ENCODE measurements at regions not wholly inside any gene's neighbourhood (a gene's known extent, or its start where the extent isn't known, plus 50 kb on each side); places are given as distances from the start of the nearest gene placed in this dataset.

- no peak overlapping the region for H3K4me3 ChIP-seq (ENCODE audit: low read depth, low read length)
Observed at GRCh38 chr16:73848993-73849392, 447.6 kb upstream of the PSMD7 start.

- H3K4me3 ChIP-seq (ENCODE audit: low read depth, low read length) = no peak overlapping the region
Observed at GRCh38 chr16:73847090-73847489, 449.5 kb upstream of the PSMD7 start.

GRCh38 chr16:73846356-73846755, 450.3 kb upstream of the PSMD7 start:
- H3K4me3 ChIP-seq (ENCODE audit: low read depth, low read length) = no peak overlapping the region

GRCh38 chr16:73846007-73846330, 450.6 kb upstream of the PSMD7 start:
- H3K4me3 ChIP-seq (ENCODE audit: low read depth, low read length) = no peak overlapping the region

GRCh38 chr16:73845238-73846006, 451.2 kb upstream of the PSMD7 start:
- H3K4me3 ChIP-seq (ENCODE audit: low read depth, low read length) = no peak overlapping the region

- H3K4me3 ChIP-seq (ENCODE audit: low read depth, low read length) = no peak overlapping the region
Observed at GRCh38 chr16:73840728-73841127, 455.9 kb upstream of the PSMD7 start.

GRCh38 chr16:73831220-73831619, 465.4 kb upstream of the PSMD7 start:
- H3K4me3 ChIP-seq (ENCODE audit: low read depth, low read length) = no peak overlapping the region

- H3K4me3 ChIP-seq (ENCODE audit: low read depth, low read length) = no peak overlapping the region
Observed at GRCh38 chr16:73823205-73823849, 473.3 kb upstream of the PSMD7 start.

- no peak overlapping the region for H3K4me3 ChIP-seq (ENCODE audit: low read depth, low read length)
Observed at GRCh38 chr16:73817526-73818324, 478.9 kb upstream of the PSMD7 start.

- H3K4me3 ChIP-seq (ENCODE audit: low read depth, low read length) = no peak overlapping the region
Observed at GRCh38 chr16:73813527-73813926, 483.1 kb upstream of the PSMD7 start.

- no peak overlapping the region for H3K4me3 ChIP-seq (ENCODE audit: low read depth, low read length)
Observed at GRCh38 chr16:73804456-73804855, 492.2 kb upstream of the PSMD7 start.

GRCh38 chr16:73798471-73798870, 498.1 kb upstream of the PSMD7 start:
- no peak overlapping the region for H3K4me3 ChIP-seq (ENCODE audit: low read depth, low read length)

GRCh38 chr16:73797115-73797514, 499.5 kb upstream of the PSMD7 start:
- H3K4me3 ChIP-seq (ENCODE audit: low read depth, low read length) = no peak overlapping the region

GRCh38 chr16:73796241-73796640, 500.4 kb upstream of the PSMD7 start:
- H3K4me3 ChIP-seq (ENCODE audit: low read depth, low read length) = no peak overlapping the region

- no peak overlapping the region for H3K4me3 ChIP-seq (ENCODE audit: low read depth, low read length)
Observed at GRCh38 chr16:73794994-73795393, 501.6 kb upstream of the PSMD7 start.

- no peak overlapping the region for H3K4me3 ChIP-seq (ENCODE audit: low read depth, low read length)
Observed at GRCh38 chr16:73793871-73794437, 502.7 kb upstream of the PSMD7 start.

GRCh38 chr16:73793260-73793659, 503.4 kb upstream of the PSMD7 start:
- H3K4me3 ChIP-seq (ENCODE audit: low read depth, low read length) = no peak overlapping the region

GRCh38 chr16:73792199-73793020, 504.2 kb upstream of the PSMD7 start:
- H3K4me3 ChIP-seq (ENCODE audit: low read depth, low read length) = no peak overlapping the region

GRCh38 chr16:73781297-73781696, 515.3 kb upstream of the PSMD7 start:
- H3K4me3 ChIP-seq (ENCODE audit: low read depth, low read length) = no peak overlapping the region

GRCh38 chr16:73778887-73779286, 517.7 kb upstream of the PSMD7 start:
- H3K4me3 ChIP-seq (ENCODE audit: low read depth, low read length) = no peak overlapping the region
